ENCODE measurements at regions not wholly inside any gene's neighbourhood (a gene's known extent, or its start where the extent isn't known, plus 50 kb on each side); places are given as distances from the start of the nearest gene placed in this dataset.

GRCh38 chr10:123944661-123945060, 53.1 kb upstream of the CPXM2 start:
- no peak overlapping the region for H2BK15ac ChIP-seq (ENCODE audit: low read depth, low read length)
- H3K23ac ChIP-seq (ENCODE audit: low read depth, low read length): no peak overlapping the region
- H3K36me3 ChIP-seq (ENCODE audit: control insufficient read depth, insufficient read depth, low read length): no peaks in the 10 kb centered on the region
- H3K9ac ChIP-seq (ENCODE audit: low read depth, low read length): no peak overlapping the region
- CTCF ChIA-PET: no interaction called here
- no peak overlapping the region for H3K18ac ChIP-seq (ENCODE audit: low read depth, low read length)
- H2AK5ac ChIP-seq (ENCODE audit: low read depth, low read length): no peak overlapping the region
- no peak overlapping the region for H2AK9ac ChIP-seq (replicated peaks; ENCODE audit: low read depth, low read length, poor library complexity)
- H3K56ac ChIP-seq (ENCODE audit: extremely low read depth, insufficient read depth, low read length): no peak overlapping the region
- in situ Hi-C loops (cut with MboI; ENCODE audit: low sequenced_read_pairs) (no loop called here), intact Hi-C loops (cut with micrococcal nuclease) (no loop called here), dilution Hi-C loops (cut with HindIII; ENCODE audit: low sequenced_read_pairs, unreplicated experiment) (no loop called here)
- no peak for ATAC-seq (ENCODE audit: low read depth)
- no peak overlapping the region for H2AFZ ChIP-seq (replicated peaks; ENCODE audit: low read length, poor library complexity)
- H3K9me3 ChIP-seq (ENCODE audit: control insufficient read depth, insufficient read depth, low read length): peaks cover 36% of the 10 kb centered on the region
- no peak overlapping the region for H4K5ac ChIP-seq (ENCODE audit: low read depth, low read length)
- H3K27me3 ChIP-seq (ENCODE audit: control insufficient read depth, insufficient read depth, low read length): no peaks in the 10 kb centered on the region
- H4K91ac ChIP-seq (ENCODE audit: insufficient read depth, low read depth, low read length): no peak overlapping the region
- no peak overlapping the region for H3K4ac ChIP-seq (ENCODE audit: low read depth, low read length)
- H4K20me1 ChIP-seq (ENCODE audit: insufficient read depth, low read length): no peaks in the 10 kb centered on the region
- no peak overlapping the region for H3K4me3 ChIP-seq (ENCODE audit: insufficient read depth, low read depth, low read length)
- POLR2A ChIA-PET (ENCODE audit: unreplicated experiment): no interaction called here
- no peak overlapping the region for H3K14ac ChIP-seq (replicated peaks; ENCODE audit: low read depth, low read length)
- no peaks in the 10 kb centered on the region for H3K9me1 ChIP-seq (ENCODE audit: insufficient read depth, low read length)
- H3K79me1 ChIP-seq (ENCODE audit: low read depth in 1 of 2, low read length in 2 of 2): no peaks in the 10 kb centered on the region
- no peak for DNase-seq
- no peak for TF ChIP-seq CTCF (conservative IDR thresholded peaks at IDR 0.05; ENCODE audit: low read depth, low read length)
- TF ChIP-seq CEBPB (IDR thresholded peaks at IDR 0.05; ENCODE audit: low read depth, low read length): no peak
- TF ChIP-seq MAFK (IDR thresholded peaks at IDR 0.05; ENCODE audit: low read depth, low read length): no peak
- no peak for TF ChIP-seq MAZ (IDR thresholded peaks at IDR 0.05; ENCODE audit: borderline replicate concordance, low read depth, low read length)
- TF ChIP-seq RCOR1 (IDR thresholded peaks at IDR 0.05; ENCODE audit: insufficient replicate concordance, low read length): no peak
- TF ChIP-seq, protein P1, sequence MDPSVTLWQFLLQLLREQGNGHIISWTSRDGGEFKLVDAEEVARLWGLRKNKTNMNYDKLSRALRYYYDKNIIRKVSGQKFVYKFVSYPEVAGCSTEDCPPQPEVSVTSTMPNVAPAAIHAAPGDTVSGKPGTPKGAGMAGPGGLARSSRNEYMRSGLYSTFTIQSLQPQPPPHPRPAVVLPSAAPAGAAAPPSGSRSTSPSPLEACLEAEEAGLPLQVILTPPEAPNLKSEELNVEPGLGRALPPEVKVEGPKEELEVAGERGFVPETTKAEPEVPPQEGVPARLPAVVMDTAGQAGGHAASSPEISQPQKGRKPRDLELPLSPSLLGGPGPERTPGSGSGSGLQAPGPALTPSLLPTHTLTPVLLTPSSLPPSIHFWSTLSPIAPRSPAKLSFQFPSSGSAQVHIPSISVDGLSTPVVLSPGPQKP (IDR thresholded peaks at IDR 0.05; ENCODE audit: borderline replicate concordance, low read depth, low read length): no peak
- no TSS peak for BruUV-seq (replicated peaks)
- H3K27ac ChIP-seq (ENCODE audit: insufficient read depth, low read length): no peak overlapping the region
- H3K4me1 ChIP-seq (ENCODE audit: control insufficient read depth, insufficient read depth, low read length): no peaks in the 10 kb centered on the region
- H4K8ac ChIP-seq (ENCODE audit: low read depth in 2 of 2, low read length in 2 of 2): no peak overlapping the region
- no peak overlapping the region for H2BK20ac ChIP-seq (ENCODE audit: low read depth, low read length)
- 50% methylated on average over 5 of the region's 6 CpGs; no CpG with 5 or more reads in 1 of the 2 experiments for WGBS, 2 experiments (ENCODE audit: extremely low coverage in 2 of 2, insufficient read length in 1 of 2)
- H2BK5ac ChIP-seq (ENCODE audit: low read depth, low read length, poor library complexity, severe bottlenecking): no peak overlapping the region
- no peak overlapping the region for H2BK120ac ChIP-seq (ENCODE audit: low read depth, low read length)
- no peak overlapping the region for H3K4me2 ChIP-seq (ENCODE audit: low read depth, low read length)
